Activated B cell treated with CpG ODN at 0.5 μM for 24 hours (primary cell): ENCODE measurements at regions not wholly inside any gene's neighbourhood (a gene's known extent, or its start where the extent isn't known, plus 50 kb on each side); places are given as distances from the start of the nearest gene placed in this dataset.
A peak's percentile ranks its signal among the peaks of the same experiment; 100 is the strongest.

Experiments used
- ATAC-seq: fragments of 200-7000 bp; cut with Tn5 transposase; one replicate; pipeline ENCODE4 v1.10.0; 2021; ENCODE audit warnings: low read depth, mild to moderate bottlenecking, moderate library complexity
- CTCF ChIA-PET: fragments of 350-600 bp; sonication (Branson Sonifier 250); formaldehyde crosslinking; loops from one replicate; lab custom pipeline; 2021; ENCODE audit warnings: antibody characterized with exemption; lab: Charles Lee
- POLR2A ChIA-PET: fragments of 350-600 bp; sonication (Branson Sonifier 250); formaldehyde crosslinking; loops from one replicate; lab custom pipeline; 2021; ENCODE audit warnings: antibody characterized with exemption; lab: Charles Lee
- DNase-seq: peaks from one replicate; pipeline ENCODE4 v3.0.0; 2022
- H3K27ac Mint-ChIP-seq: one replicate; pipeline ENCODE4 v1.8.0; 2020; ENCODE audit warnings: mixed read lengths
- H3K27me3 Mint-ChIP-seq: one replicate; pipeline ENCODE4 v1.8.0; 2021; ENCODE audit warnings: mixed read lengths
- H3K36me3 Mint-ChIP-seq: one replicate; pipeline ENCODE4 v1.8.0; 2021; ENCODE audit warnings: low read depth, mixed read lengths
- H3K4me1 Mint-ChIP-seq: one replicate; pipeline ENCODE4 v1.8.0; 2021; ENCODE audit warnings: mixed read lengths
- H3K4me3 Mint-ChIP-seq: one replicate; pipeline ENCODE4 v1.8.0; 2020; ENCODE audit warnings: mild to moderate bottlenecking, mixed read lengths
- H3K9me3 Mint-ChIP-seq: one replicate; pipeline ENCODE4 v1.8.0; 2020; ENCODE audit warnings: mixed read lengths
- CTCF ChIP-seq: fragments of 200-600 bp; IDR thresholded peaks from one replicate; pipeline ENCODE4 v1.8.0; 2022; ENCODE audit warnings: antibody characterized with exemption, mild to moderate bottlenecking
- intact Hi-C: fragments of 100-400 bp; cut with micrococcal nuclease; formaldehyde crosslinking; loops from one replicate; pipeline ENCODE4 v1.15.1; 2024

- H3K9me3 Mint-ChIP-seq: peaks cover 3% of the 10 kb centered on the region
- no peak overlapping the region for H3K4me3 Mint-ChIP-seq
- intact Hi-C loops: no loop called here
- no peaks in the 10 kb centered on the region for H3K36me3 Mint-ChIP-seq
- CTCF ChIA-PET: interaction anchor here (1.3 kb wide), 1 partner anchor 12 kb away, joined by 3 read pairs; no protein-coding TSS in a partner anchor
- H3K27me3 Mint-ChIP-seq: peaks cover 7% of the 10 kb centered on the region
- TF ChIP-seq CTCF: no peak
- peaks cover 5% of the 10 kb centered on the region for H3K4me1 Mint-ChIP-seq
- DNase-seq: no peak
- POLR2A ChIA-PET: no interaction called here
- no peak overlapping the region for H3K27ac Mint-ChIP-seq
- ATAC-seq: no peak
Measured at GRCh38 chr5:90173299-90174030, 236.1 kb downstream of the CETN3 start.

DNA sequence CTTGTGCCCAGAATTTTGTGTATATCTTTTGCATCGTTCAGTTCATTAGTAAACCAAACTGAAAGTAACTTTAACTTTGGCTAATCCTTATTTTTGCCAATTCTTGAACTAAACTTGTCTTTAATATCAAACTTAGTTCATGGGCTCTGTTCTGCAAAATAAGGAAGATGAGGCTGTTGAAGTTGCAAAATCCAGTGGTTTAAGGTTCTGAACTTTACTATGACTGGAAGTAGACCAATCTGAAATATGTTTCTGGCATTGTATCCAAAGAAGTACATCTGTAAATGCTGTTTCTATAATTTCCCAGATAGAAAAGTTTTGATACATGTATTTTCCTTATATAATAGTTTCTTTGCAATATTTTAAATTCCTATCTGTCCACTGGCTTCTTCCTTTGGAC is 238.1 kb downstream of the CETN3 start:
- DNase-seq (no peak), ATAC-seq (no peak)
- no peak overlapping the region for H3K27ac Mint-ChIP-seq
- H3K9me3 Mint-ChIP-seq: peaks cover 3% of the 10 kb centered on the region
- H3K4me1 Mint-ChIP-seq: peaks cover 9% of the 10 kb centered on the region
- CTCF ChIA-PET: no interaction called here
- peaks cover 7% of the 10 kb centered on the region for H3K27me3 Mint-ChIP-seq
- H3K36me3 Mint-ChIP-seq: no peaks in the 10 kb centered on the region
- no peak overlapping the region for H3K4me3 Mint-ChIP-seq
- POLR2A ChIA-PET: no interaction called here
- no peak for TF ChIP-seq CTCF
- intact Hi-C loops: no loop called here

DNA sequence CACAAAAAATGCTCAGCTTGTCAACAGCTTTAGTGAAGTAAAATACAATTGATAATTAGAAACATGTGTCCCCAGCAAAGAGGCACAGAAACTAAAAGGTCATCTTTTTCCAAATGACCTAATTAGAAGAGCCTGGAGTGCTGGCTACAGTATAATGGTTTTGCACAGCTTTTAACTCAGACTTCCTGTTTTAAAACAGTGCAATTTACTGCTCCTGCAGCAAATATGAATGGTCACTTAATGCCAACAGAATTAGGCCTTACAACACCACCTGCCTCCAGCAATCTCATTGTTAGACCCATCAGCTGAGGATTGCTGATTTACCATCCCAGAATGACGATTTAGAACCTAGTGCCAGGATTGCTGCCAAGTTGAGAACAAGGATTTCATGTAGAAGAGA is 239.3 kb downstream of the CETN3 start:
- Mint-ChIP-seq H3K27ac (no peak overlapping the region), H3K36me3 (no peaks in the 10 kb centered on the region), H3K4me1 (peaks cover 9% of the 10 kb centered on the region), H3K4me3 (no peak overlapping the region), H3K9me3 (no peaks in the 10 kb centered on the region), H3K27me3 (peaks cover 7% of the 10 kb centered on the region)
- intact Hi-C loops: no loop called here
- ATAC-seq: no peak
- POLR2A ChIA-PET: no interaction called here
- CTCF ChIA-PET: no interaction called here
- no peak for DNase-seq
- no peak for TF ChIP-seq CTCF

DNA sequence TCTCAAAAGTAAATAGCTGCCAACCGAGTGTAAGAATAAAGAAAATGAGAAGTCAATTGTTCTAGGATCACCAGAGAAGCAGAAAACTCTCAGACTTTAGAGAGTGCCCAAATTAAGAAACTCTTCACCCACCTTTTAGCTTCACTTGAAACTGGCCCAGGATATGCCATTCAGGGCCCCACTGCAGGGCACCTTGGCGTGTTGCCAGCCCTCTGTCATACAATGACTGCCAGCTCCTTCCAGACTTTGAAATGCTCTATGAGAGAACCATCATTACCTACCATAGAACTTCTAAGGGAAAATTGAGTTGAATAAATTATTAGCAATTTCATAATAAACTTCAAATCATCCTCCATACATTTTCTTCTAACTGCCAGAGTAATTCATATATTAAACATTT is 240.5 kb downstream of the CETN3 start:
- Mint-ChIP-seq H3K9me3 (no peaks in the 10 kb centered on the region), H3K4me1 (peaks cover 9% of the 10 kb centered on the region), H3K4me3 (no peak overlapping the region), H3K27ac (no peak overlapping the region), H3K27me3 (peaks cover 7% of the 10 kb centered on the region), H3K36me3 (no peaks in the 10 kb centered on the region)
- intact Hi-C loops: no loop called here
- CTCF ChIA-PET: interaction anchor here (0.7 kb wide), 1 partner anchor 8 kb away, joined by 3 read pairs; no protein-coding TSS in a partner anchor
- POLR2A ChIA-PET: no interaction called here
- no peak for DNase-seq
- no peak for ATAC-seq
- no peak for TF ChIP-seq CTCF

GRCh38 chr5:90168399-90168798 is 241.2 kb downstream of the CETN3 start:
- ATAC-seq: peak; percentile 47

More at GRCh38 chr5:90168399-90168798, 241.2 kb downstream of the CETN3 start:
- H3K27me3 Mint-ChIP-seq: peaks cover 7% of the 10 kb centered on the region
- no peak overlapping the region for H3K27ac Mint-ChIP-seq
- H3K4me3 Mint-ChIP-seq: no peak overlapping the region
- POLR2A ChIA-PET: no interaction called here
- CTCF ChIA-PET: no interaction called here
- DNase-seq: no peak
- intact Hi-C loops: no loop called here
- no peaks in the 10 kb centered on the region for H3K36me3 Mint-ChIP-seq
- H3K4me1 Mint-ChIP-seq: peaks cover 9% of the 10 kb centered on the region
- no peak for TF ChIP-seq CTCF
- no peaks in the 10 kb centered on the region for H3K9me3 Mint-ChIP-seq
